ENCODE measurements at regions not wholly inside any gene's neighbourhood (a gene's known extent, or its start where the extent isn't known, plus 50 kb on each side); places are given as distances from the start of the nearest gene placed in this dataset.

DNA sequence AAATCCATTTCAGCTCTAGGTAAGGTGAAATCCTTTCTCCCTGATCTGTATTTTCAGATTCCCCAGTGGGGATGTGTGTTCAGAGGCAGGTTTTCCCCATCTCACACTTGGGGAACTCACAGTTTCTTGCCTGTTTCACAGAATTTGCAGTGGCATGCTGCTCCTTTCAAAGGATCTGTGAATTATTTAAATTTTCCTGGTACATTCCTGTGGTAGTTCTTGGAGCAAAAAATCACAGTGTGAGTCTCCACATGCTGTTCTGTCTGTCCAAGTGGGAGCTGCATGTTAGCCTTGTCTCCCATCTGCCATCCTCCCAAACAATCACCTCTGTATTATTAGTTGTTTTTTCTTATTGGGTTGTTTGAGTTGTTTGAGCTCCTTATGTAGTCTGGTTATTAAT, 372.9 kb downstream of the ARL6IP6 start:
- TF ChIP-seq POLR2A (IDR thresholded peaks at IDR 0.05; ENCODE audit: low read depth, low read length): no peak
- FAIRE-seq (no peak), DNase-seq (ENCODE audit: insufficient read length, low spot score) (no peak)

DNA sequence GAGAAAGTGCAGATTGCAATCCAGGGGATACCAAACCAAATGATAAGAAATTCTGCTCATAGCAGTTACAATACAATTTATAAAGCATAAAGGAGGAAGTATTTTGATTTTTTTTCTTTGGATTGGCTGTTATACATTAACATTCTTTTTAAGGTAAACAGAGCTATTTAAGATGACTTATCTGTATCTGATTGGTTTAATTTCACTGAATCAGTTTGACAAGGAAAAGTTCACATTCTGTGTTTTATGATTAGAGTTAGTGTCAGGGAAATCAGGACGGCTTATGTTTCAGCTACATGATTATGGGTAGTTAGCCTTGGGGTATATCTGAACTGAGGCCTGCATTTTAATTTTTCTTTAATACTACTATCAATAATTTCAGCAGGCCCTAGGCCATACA, 360.9 kb downstream of the ARL6IP6 start:
- DNase-seq (ENCODE audit: insufficient read length, low spot score): no peak
- no peak for TF ChIP-seq POLR2A (IDR thresholded peaks at IDR 0.05; ENCODE audit: low read depth, low read length)
- FAIRE-seq: no peak

DNA sequence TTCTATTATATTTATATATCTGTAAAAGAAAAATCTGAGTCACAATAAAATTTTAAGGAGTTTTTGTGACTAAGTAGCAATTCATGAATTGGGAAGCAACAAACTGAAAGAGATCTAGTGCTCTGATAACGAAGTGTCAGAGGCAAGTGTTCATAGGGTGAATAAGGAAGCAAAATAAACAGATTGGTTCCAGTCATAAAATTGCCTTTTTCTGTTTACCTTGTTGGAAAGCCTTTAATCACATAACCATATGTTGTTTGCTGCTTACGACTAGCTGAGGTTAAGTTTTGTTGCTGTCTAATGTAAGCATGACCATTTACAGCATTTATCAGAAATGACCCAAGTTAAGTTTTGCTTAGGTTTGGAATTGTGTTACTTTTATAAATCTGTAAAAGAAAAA, 358.9 kb downstream of the ARL6IP6 start:
- FAIRE-seq (no peak), DNase-seq (ENCODE audit: insufficient read length, low spot score) (no peak)
- no peak for TF ChIP-seq POLR2A (IDR thresholded peaks at IDR 0.05; ENCODE audit: low read depth, low read length)

DNA sequence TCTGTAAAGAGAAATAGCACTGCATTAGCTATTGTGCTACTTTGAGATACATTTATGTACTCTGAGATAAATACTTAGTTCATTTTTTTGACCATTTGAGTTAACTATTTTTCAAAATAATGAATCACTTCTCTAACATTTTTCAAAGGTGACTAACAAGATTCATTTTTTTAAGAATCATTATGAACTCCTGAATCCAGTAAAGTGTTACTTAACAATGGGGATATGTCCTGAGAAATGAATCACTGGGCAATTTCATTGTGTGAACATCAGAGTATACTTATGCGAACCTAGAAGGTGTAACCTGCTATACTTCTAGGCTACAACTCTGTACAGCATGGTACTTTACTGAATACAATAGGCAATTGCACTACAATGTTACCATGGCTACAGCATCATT, 355.8 kb downstream of the ARL6IP6 start:
- no peak for TF ChIP-seq POLR2A (IDR thresholded peaks at IDR 0.05; ENCODE audit: low read depth, low read length)
- FAIRE-seq (peak; percentile 23), DNase-seq (ENCODE audit: insufficient read length, low spot score) (no peak)

DNA sequence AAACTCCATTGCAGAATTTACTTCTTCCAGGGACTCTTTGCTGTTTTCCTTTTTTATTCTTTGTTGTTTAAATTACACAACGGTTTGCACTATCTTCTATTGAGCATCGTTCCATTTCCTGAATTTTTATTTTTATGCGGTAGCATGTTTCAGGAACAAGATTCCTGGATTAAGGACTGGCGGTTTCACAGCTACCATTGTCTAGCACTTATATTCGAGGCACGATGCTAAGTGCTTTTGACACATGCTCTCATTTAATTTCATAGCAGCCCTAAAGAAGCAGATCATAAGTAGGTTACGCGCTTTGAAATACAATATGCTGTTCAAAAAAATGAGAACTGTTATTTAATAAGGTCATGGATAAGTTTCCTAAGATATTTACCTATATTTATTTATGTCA, 354.4 kb downstream of the ARL6IP6 start:
- DNase-seq (ENCODE audit: insufficient read length, low spot score): no peak
- TF ChIP-seq POLR2A (IDR thresholded peaks at IDR 0.05; ENCODE audit: low read depth, low read length): no peak
- no peak for FAIRE-seq

DNA sequence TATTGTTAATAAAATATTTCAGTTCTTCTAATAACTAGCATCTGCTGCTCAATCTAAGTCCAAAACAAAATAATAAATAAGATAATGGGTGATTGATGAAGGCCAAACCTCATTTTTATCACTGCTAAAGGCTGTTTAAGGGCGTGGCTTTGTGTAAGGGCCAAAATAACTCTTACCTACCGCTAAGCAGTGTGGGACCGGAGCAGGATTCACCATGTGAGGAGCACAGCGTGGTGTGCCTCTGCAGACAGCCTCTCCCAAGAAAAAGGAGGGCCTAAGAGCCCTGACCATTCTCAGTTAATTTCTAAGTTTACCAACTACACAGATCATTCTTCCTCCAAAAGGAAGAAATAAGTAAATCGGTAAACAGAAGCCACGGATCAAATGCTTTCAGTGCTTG, 353.7 kb downstream of the ARL6IP6 start:
- FAIRE-seq (no peak), DNase-seq (ENCODE audit: insufficient read length, low spot score) (no peak)
- TF ChIP-seq POLR2A (IDR thresholded peaks at IDR 0.05; ENCODE audit: low read depth, low read length): no peak

DNA sequence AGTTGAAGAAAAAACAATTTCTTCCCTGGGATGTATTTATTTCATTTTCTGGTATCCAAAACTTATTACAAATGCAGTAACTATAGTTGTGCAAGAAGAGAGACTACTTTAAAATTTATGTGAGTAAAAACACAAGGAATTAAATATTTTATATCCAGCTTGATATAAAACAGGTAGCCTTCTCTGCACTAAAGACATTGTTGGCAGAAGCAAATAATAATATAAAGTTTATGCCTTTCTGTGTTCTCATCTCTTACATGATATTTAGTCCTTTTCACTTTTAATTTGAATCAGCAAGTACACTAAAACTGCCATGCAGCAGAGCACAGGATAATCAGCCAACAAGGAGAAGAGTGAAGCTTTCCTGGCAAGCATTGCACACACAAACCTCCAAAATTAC, 352.7 kb downstream of the ARL6IP6 start:
- no peak for DNase-seq (ENCODE audit: insufficient read length, low spot score)
- no peak for TF ChIP-seq POLR2A (IDR thresholded peaks at IDR 0.05; ENCODE audit: low read depth, low read length)

DNA sequence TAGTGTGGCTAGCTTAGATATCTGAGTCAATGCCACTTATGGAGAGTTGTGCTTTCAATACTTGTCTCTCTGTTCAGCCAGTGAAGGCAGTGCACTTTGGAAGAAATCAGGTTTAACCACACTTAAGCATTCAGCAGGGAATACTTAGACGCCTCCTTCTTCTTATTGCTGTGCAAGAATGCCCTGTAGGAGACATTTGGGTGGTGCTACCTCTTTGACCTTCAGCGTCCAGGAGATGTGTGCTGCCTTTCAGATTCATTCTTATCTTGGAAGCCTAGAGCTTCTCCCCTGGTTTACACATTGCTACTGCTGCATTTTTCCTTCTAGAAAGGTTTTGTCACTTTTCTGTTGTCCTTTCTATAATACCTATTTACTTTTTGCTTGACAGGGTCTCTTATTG, 350.5 kb downstream of the ARL6IP6 start:
- no peak for DNase-seq (ENCODE audit: insufficient read length, low spot score)

More for the DNA sequence above, 352.7 kb downstream of the ARL6IP6 start:
- FAIRE-seq: no peak

DNA sequence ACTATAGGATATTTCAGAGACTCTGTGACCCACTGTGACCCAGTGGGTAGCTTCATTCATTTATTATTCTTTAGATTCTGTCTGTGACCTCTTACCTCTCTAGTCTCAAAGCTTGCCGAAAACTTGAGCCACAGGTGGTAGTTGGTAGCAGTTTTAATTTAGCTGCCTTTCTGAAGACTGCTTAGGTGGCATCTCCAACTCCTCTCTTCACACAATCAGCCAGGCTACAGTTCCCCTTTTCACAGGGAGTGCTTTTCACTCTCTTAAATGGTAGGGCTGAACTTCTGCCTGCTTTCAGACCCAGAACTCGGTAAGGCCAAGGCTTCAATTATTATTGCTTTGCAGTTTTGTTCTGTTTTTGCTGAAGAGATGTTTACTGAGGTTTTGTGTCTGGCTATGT, 349.6 kb downstream of the ARL6IP6 start:
- no peak for FAIRE-seq
- TF ChIP-seq POLR2A (IDR thresholded peaks at IDR 0.05; ENCODE audit: low read depth, low read length): no peak
- DNase-seq (ENCODE audit: insufficient read length, low spot score): no peak

More for the DNA sequence above, 350.5 kb downstream of the ARL6IP6 start:
- FAIRE-seq: no peak
- TF ChIP-seq POLR2A (IDR thresholded peaks at IDR 0.05; ENCODE audit: low read depth, low read length): no peak

DNA sequence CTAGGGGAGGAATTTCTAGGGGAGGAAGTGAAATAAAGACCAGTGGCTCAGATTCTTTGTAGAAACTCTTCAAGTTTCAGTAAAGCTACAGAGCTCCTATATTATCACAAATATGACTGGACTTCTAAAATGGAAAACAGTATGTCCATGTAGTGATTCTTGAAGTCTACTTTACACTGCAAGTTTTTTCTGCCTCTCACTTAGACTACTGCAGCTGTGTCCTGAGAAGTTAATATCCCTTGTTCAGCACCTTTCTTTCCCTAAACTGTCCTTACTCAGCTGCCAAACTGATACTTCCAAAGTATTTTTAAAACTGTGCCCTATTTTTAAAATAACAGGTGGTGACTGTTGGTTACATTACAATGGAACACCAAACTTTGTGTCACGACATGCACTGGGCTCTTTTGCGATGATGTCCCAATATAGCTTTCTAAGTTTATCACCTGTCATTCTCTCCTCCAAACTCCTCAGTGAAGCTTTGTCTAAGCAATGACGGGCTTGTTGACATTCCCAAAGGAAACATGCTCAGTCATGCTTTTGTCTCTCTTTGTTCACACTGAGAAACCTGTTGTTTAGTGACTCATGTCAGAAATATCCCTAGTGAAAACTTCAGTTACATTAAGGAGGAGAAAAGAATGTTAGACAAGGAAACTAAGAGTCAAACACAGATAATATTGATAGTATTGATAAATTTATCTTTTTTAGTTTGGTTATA, 341.1 kb downstream of the ARL6IP6 start:
- peak; percentile 90 for FAIRE-seq
- TF ChIP-seq POLR2A (IDR thresholded peaks at IDR 0.05; ENCODE audit: low read depth, low read length): no peak
- peak; percentile 42 for DNase-seq (ENCODE audit: insufficient read length, low spot score)

DNA sequence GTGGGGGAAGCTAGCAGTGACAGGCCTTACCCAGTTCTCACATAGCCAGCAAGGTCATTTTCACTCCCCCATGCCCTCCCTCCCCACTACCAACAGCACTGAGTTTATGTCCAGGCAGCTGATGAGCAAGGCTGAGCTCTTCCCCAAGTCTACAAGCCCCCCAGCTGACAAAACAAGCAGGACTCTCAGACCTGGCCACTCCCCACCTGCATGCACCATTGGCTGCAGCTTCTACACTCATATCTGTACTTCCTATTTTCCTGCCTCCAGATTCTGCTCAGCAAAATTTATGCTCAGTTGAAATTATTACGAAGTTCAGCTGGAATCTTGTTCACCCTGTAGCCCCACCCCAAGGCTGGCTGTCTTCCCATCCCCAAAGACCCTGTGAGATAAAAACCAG, 339.3 kb downstream of the ARL6IP6 start:
- no peak for FAIRE-seq
- no peak for TF ChIP-seq POLR2A (IDR thresholded peaks at IDR 0.05; ENCODE audit: low read depth, low read length)
- no peak for DNase-seq (ENCODE audit: insufficient read length, low spot score)

DNA sequence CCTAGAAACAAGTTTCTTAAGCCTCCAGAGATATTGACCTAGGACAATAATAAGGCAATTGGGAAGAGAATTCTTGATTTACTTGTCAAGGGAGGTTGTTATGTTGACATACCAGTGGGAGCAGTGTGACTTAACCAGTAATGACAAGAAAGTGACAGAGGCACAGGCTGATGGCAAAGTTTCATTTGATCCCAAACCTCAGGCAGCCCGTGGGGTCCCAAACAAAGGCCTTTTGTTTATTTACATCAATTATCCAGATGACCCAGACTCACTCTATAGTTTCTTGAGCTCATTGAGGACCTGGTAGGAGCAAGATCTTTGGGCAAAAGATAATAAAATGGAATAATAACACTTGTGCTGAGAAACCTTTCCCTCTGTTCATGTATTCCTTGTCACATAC, 336.8 kb downstream of the ARL6IP6 start:
- DNase-seq (ENCODE audit: insufficient read length, low spot score) (no peak), FAIRE-seq (no peak)
- no peak for TF ChIP-seq POLR2A (IDR thresholded peaks at IDR 0.05; ENCODE audit: low read depth, low read length)

DNA sequence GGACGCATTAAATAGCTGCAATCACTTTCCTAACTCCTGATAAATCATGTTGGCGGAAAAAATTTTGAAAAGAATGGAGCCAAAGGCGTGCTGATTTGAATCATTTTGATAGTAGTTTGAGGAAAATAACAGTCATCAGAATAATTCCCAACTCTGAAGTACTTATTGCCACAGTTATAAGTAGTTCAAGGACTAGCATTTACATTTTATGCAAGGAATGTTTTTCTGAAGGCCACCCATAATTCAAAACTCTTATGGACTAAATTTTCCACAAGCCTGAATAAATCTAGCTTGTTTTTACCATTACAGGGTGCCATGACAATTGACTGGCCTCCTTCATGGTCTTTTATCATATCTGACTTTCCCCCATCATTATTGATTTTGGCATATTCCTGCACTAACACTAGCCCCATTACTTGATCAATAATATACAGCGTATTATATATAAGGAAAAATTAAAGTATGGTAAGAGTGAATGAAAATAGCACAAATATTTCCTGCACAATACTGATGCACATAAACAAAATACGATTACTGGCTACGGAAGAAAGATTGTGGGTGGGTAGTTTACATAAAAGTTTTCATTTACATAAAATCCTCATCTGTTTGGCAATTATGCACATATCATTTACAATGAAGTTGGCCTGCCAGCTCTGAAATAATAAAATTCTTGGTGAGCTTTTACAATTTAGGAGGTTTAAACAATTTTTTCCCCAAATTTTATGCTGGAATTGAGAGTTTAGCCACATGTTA, 334.6 kb downstream of the ARL6IP6 start:
- TF ChIP-seq POLR2A (IDR thresholded peaks at IDR 0.05; ENCODE audit: low read depth, low read length): no peak
- FAIRE-seq (no peak), DNase-seq (ENCODE audit: insufficient read length, low spot score) (no peak)

DNA sequence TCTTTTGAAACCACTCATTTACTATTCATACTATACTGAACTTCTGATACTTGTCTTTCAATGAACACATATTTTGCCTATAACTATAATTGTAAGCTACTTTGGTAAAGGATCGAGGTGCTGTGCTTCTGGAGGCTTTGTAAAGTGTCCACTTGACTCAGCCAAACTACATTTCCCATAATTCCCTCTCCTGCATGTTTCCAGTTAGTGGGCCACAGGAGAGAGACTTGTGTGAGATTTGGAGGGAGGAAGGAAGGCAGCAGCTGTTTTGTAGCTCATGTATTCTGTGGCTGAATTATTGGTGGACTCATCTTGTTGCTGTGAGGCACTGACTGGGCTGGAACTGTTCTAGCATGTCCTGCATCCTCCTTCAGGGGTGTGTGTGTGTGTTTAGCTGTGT, 328.8 kb downstream of the ARL6IP6 start:
- no peak for FAIRE-seq
- no peak for TF ChIP-seq POLR2A (IDR thresholded peaks at IDR 0.05; ENCODE audit: low read depth, low read length)
- DNase-seq (ENCODE audit: insufficient read length, low spot score): no peak

DNA sequence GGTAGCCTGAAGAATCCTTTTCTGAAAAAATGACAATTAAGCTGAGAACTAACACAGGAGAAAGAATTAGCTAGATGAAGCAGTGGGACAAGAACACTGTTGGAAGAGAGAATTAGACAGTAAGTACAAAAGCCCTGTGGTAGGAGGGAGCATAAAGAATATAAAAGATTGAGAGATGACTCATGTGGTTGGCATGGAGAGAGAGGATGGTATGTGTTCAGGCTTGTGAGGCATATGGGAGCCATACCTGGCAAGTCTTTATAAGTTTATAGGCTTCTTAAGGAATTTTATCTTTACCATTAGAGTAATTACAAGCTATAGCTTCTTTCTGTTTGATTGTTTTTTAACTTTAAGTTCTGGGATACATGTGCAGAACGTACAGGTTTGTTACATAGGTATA, 325.0 kb downstream of the ARL6IP6 start:
- FAIRE-seq: no peak
- no peak for DNase-seq (ENCODE audit: insufficient read length, low spot score)
- TF ChIP-seq POLR2A (IDR thresholded peaks at IDR 0.05; ENCODE audit: low read depth, low read length): no peak
